SIG-M5 treated with dmso at 0.1 percent for 504 hours (cell line): ENCODE measurements at regions not wholly inside any gene's neighbourhood (a gene's known extent, or its start where the extent isn't known, plus 50 kb on each side); places are given as distances from the start of the nearest gene placed in this dataset.

Source experiments
- DNase-seq: peaks from one replicate; lab custom pipeline; 2025; ENCODE audit not compliant: unreplicated experiment; lab: John Stamatoyannopoulos, UW

GRCh38 chr13:37366044-37366770 is 232.4 kb downstream of the POSTN start:
- no peak for DNase-seq

- DNase-seq = no peak
These were observed 233.1 kb downstream of the POSTN start for GRCh38 chr13:37365496-37365895.

GRCh38 chr13:37364956-37365355 is 233.6 kb downstream of the POSTN start:
- no peak for DNase-seq

GRCh38 chr13:37364007-37364406 is 234.6 kb downstream of the POSTN start:
- DNase-seq = no peak

GRCh38 chr13:37361608-37362007 is 237.0 kb downstream of the POSTN start:
- no peak for DNase-seq

- DNase-seq = no peak
These were observed 238.0 kb downstream of the POSTN start for GRCh38 chr13:37360556-37360955.

GRCh38 chr13:37357548-37357947 is 241.0 kb downstream of the POSTN start:
- DNase-seq = no peak

GRCh38 chr13:37353911-37354310 is 244.7 kb downstream of the POSTN start:
- no peak for DNase-seq

- no peak for DNase-seq
These were observed 245.7 kb upstream of the CSNK1A1L start for GRCh38 chr13:37351211-37351610.

- DNase-seq = no peak
These were observed 244.5 kb upstream of the CSNK1A1L start for GRCh38 chr13:37349916-37350315.

GRCh38 chr13:37348916-37349643 is 243.6 kb upstream of the CSNK1A1L start:
- no peak for DNase-seq

GRCh38 chr13:37345869-37346268 is 240.4 kb upstream of the CSNK1A1L start:
- DNase-seq = no peak

- DNase-seq = no peak
These were observed 239.9 kb upstream of the CSNK1A1L start for GRCh38 chr13:37345391-37345790.

- no peak for DNase-seq
These were observed 238.6 kb upstream of the CSNK1A1L start for GRCh38 chr13:37344056-37344455.

GRCh38 chr13:37342205-37342604 is 236.7 kb upstream of the CSNK1A1L start:
- no peak for DNase-seq

GRCh38 chr13:37340901-37341670 is 235.6 kb upstream of the CSNK1A1L start:
- no peak for DNase-seq

- DNase-seq = no peak
These were observed 233.9 kb upstream of the CSNK1A1L start for GRCh38 chr13:37339386-37339735.

GRCh38 chr13:37338726-37339385 is 233.4 kb upstream of the CSNK1A1L start:
- no peak for DNase-seq

- no peak for DNase-seq
These were observed 220.9 kb upstream of the CSNK1A1L start for GRCh38 chr13:37326334-37326733.

- DNase-seq = no peak
These were observed 213.6 kb upstream of the CSNK1A1L start for GRCh38 chr13:37319031-37319443.

- DNase-seq = no peak
These were observed 211.5 kb upstream of the CSNK1A1L start for GRCh38 chr13:37316935-37317334.
